ENCODE measurements at regions not wholly inside any gene's neighbourhood (a gene's known extent, or its start where the extent isn't known, plus 50 kb on each side); places are given as distances from the start of the nearest gene placed in this dataset.

- 5 to 7% methylated on average over 3 to 12 of the region's 14 CpGs for WGBS, 2 donors (ENCODE audit: low coverage in 1 of 2)
- Histone ChIP-seq H3K4me1 (peaks cover 0 to 10% (median 0%) of the 10 kb centered on the region in 4 donors), H3K4me3 (no peak overlapping the region), H3K9me3 (no peaks in the 10 kb centered on the region), H3K36me3 (no peaks in the 10 kb centered on the region), H3K27ac (no peak overlapping the region), H3K27me3 (no peaks in the 10 kb centered on the region)
- TF ChIP-seq POLR2A (IDR thresholded peaks at IDR 0.05) (no peak), CTCF (IDR thresholded peaks at IDR 0.05) (peak; percentile 92 to 96 (median 93))
- peak; percentile 86 for DNase-seq
- in situ Hi-C loops (cut with MboI; ENCODE audit: low pct_ligation_motif_present in 1 of 4, low pct_unique_long_range_greater_than_20kb in 1 of 4, low sequenced_read_pairs in 3 of 4) (loop anchor here (10.0 to 25.0 kb wide), 5 partner anchors 198 to 1227 kb away; no protein-coding TSS in a partner anchor), intact Hi-C loops (cut with DNase I; ENCODE audit: low total_unique reads) (loop anchor here (10.0 kb wide), 1 partner anchor 131 kb away; no protein-coding TSS in a partner anchor)
These were observed 212.9 kb upstream of the ARID1B start for GRCh38 chr6:156564127-156564806.

- H3K36me3 ChIP-seq = no peaks in the 10 kb centered on the region
- no peak overlapping the region for H3K4me3 ChIP-seq
- in situ Hi-C loops (cut with MboI; ENCODE audit: low pct_ligation_motif_present in 1 of 4, low pct_unique_long_range_greater_than_20kb in 1 of 4, low sequenced_read_pairs in 3 of 4) = loop anchor here (10.0 to 25.0 kb wide), 5 partner anchors 199 to 1226 kb away; no protein-coding TSS in a partner anchor
These were observed 213.5 kb upstream of the ARID1B start for GRCh38 chr6:156563714-156564113.

GRCh38 chr6:156562636-156563035, 214.5 kb upstream of the ARID1B start:
- no peak for TF ChIP-seq EP300 (IDR thresholded peaks at IDR 0.05; ENCODE audit: low read depth)
- TF ChIP-seq POLR2A (IDR thresholded peaks at IDR 0.05) = no peak
- no peak for TF ChIP-seq POLR2AphosphoS5 (IDR thresholded peaks at IDR 0.05)
- no peak for TF ChIP-seq CTCF (IDR thresholded peaks at IDR 0.05)
- DNase-seq = no peak
- H3K4me3 ChIP-seq = no peak overlapping the region
- 92% methylated on average over 9 of the region's 9 CpGs; no CpG with 5 or more reads in 1 of the 2 donors for WGBS, 2 donors (ENCODE audit: low coverage in 1 of 2)
- H3K9me3 ChIP-seq = no peaks in the 10 kb centered on the region
- no peak overlapping the region for H3K27ac ChIP-seq
- in situ Hi-C loops (cut with MboI; ENCODE audit: low pct_ligation_motif_present in 1 of 4, low pct_unique_long_range_greater_than_20kb in 1 of 4, low sequenced_read_pairs in 3 of 4) = loop anchor here (10.0 to 25.0 kb wide), 5 partner anchors 200 to 1225 kb away; no protein-coding TSS in a partner anchor
- no peaks in the 10 kb centered on the region for H3K36me3 ChIP-seq
- H3K27me3 ChIP-seq = no peaks in the 10 kb centered on the region
- H3K4me1 ChIP-seq = peaks cover 0 to 10% (median 0%) of the 10 kb centered on the region in 4 donors
- intact Hi-C loops (cut with DNase I; ENCODE audit: low total_unique reads) = loop anchor here (10.0 kb wide), 1 partner anchor 132 kb away; no protein-coding TSS in a partner anchor

More at GRCh38 chr6:156563714-156564113, 213.5 kb upstream of the ARID1B start:
- no peak for DNase-seq
- intact Hi-C loops (cut with DNase I; ENCODE audit: low total_unique reads) = loop anchor here (10.0 kb wide), 1 partner anchor 131 kb away; no protein-coding TSS in a partner anchor
- 58% methylated on average over 9 of the region's 9 CpGs; no CpG with 5 or more reads in 1 of the 2 donors for WGBS, 2 donors (ENCODE audit: low coverage in 1 of 2)
- Histone ChIP-seq H3K4me1 (peaks cover 0 to 10% (median 0%) of the 10 kb centered on the region in 4 donors), H3K27me3 (no peaks in the 10 kb centered on the region), H3K9me3 (no peaks in the 10 kb centered on the region), H3K27ac (no peak overlapping the region)
- TF ChIP-seq POLR2AphosphoS5 (IDR thresholded peaks at IDR 0.05) = peak in 1 of 3 donors; percentile 16
- no peak for TF ChIP-seq POLR2A (IDR thresholded peaks at IDR 0.05)

GRCh38 chr6:156562019-156562418, 215.2 kb upstream of the ARID1B start:
- H3K4me3 ChIP-seq = no peak overlapping the region
- TF ChIP-seq POLR2AphosphoS5 (IDR thresholded peaks at IDR 0.05) = no peak
- no peak for TF ChIP-seq EP300 (IDR thresholded peaks at IDR 0.05; ENCODE audit: low read depth)
- no peak for TF ChIP-seq POLR2A (IDR thresholded peaks at IDR 0.05)
- TF ChIP-seq CTCF (IDR thresholded peaks at IDR 0.05) = no peak
- DNase-seq = no peak
- H3K27me3 ChIP-seq = no peaks in the 10 kb centered on the region
- H3K9me3 ChIP-seq = no peaks in the 10 kb centered on the region
- in situ Hi-C loops (cut with MboI; ENCODE audit: low pct_ligation_motif_present in 1 of 4, low pct_unique_long_range_greater_than_20kb in 1 of 4, low sequenced_read_pairs in 3 of 4) = loop anchor here (10.0 to 25.0 kb wide), 5 partner anchors 200 to 1225 kb away; no protein-coding TSS in a partner anchor
- intact Hi-C loops (cut with DNase I; ENCODE audit: low total_unique reads) = loop anchor here (10.0 kb wide), 1 partner anchor 133 kb away; no protein-coding TSS in a partner anchor
- no peaks in the 10 kb centered on the region for H3K36me3 ChIP-seq
- WGBS, 2 donors (ENCODE audit: low coverage in 1 of 2) = 88 to 93% methylated on average over 7 to 8 of the region's 13 CpGs
- H3K4me1 ChIP-seq = peaks cover 0 to 10% (median 0%) of the 10 kb centered on the region in 4 donors
- H3K27ac ChIP-seq = no peak overlapping the region
